H1 (cell line): ENCODE measurements at regions not wholly inside any gene's neighbourhood (a gene's known extent, or its start where the extent isn't known, plus 50 kb on each side); places are given as distances from the start of the nearest gene placed in this dataset.

Experiments used
- CTCF ChIA-PET: fragments of 300-600 bp; sonication (Branson Sonifier 250); formaldehyde crosslinking; loops from one replicate; lab custom pipeline; 2021; ENCODE audit not compliant: partially characterized antibody; lab: Charles Lee
- POLR2A ChIA-PET: fragments of 300-600 bp; sonication (Branson Sonifier 250); formaldehyde crosslinking; loops from one replicate; lab custom pipeline; 2021; ENCODE audit warnings: inconsistent platforms; ENCODE audit not compliant: partially characterized antibody; lab: Charles Lee
- DNase-seq, 2 experiments: peaks; one replicate each; pipeline versions ENCODE4 v3.0.0 to v3.0.0-alpha.2; 2010 to 2022; ENCODE audit warnings: low spot score in 2 of 2, low read depth in 1 of 2, mixed read lengths in 1 of 2
- FAIRE-seq: peaks from 2 replicates; lab custom pipeline; 2011; peaks lifted over from hg19 to GRCh38; lab: Jason Lieb, UNC
- H2AFZ ChIP-seq: 2 replicates; pipeline ENCODE4 v1.8.1; 2012; ENCODE audit warnings: low read length, inconsistent platforms
- H2AK5ac ChIP-seq: 2 replicates; pipeline ENCODE4 v1.6.1; 2013; ENCODE audit warnings: low read depth, low read length
- H2BK120ac ChIP-seq: replicated peaks from 2 replicates; pipeline ENCODE3; 2013; ENCODE audit warnings: low read depth, low read length, inconsistent platforms
- H2BK12ac ChIP-seq: 2 replicates; pipeline ENCODE4 v1.6.1; 2013; ENCODE audit warnings: low read depth, low read length
- H2BK15ac ChIP-seq: 2 replicates; pipeline ENCODE4 v1.6.1; 2013; ENCODE audit warnings: low read length
- H2BK20ac ChIP-seq: 2 replicates; pipeline ENCODE4 v1.6.1; 2013; ENCODE audit warnings: low read length
- H2BK5ac ChIP-seq: 2 replicates; pipeline ENCODE4 v1.6.1; 2013; ENCODE audit warnings: low read depth, low read length
- H3K14ac ChIP-seq: 2 replicates; pipeline ENCODE4 v1.6.1; 2013; ENCODE audit warnings: inconsistent platforms; ENCODE audit not compliant: insufficient read length
- H3K18ac ChIP-seq: 2 replicates; pipeline ENCODE4 v1.6.1; 2013; ENCODE audit warnings: low read length; ENCODE audit errors: extremely low read depth
- H3K23ac ChIP-seq: 2 replicates; pipeline ENCODE4 v1.6.1; 2013; ENCODE audit warnings: inconsistent platforms; ENCODE audit not compliant: insufficient read length
- H3K23me2 ChIP-seq: 2 replicates; pipeline ENCODE4 v1.6.1; 2013; ENCODE audit warnings: low read depth, low read length
- H3K27ac ChIP-seq: 2 replicates; pipeline ENCODE4 v1.6.1; 2011; ENCODE audit warnings: low read depth, low read length, inconsistent platforms
- H3K27me3 ChIP-seq, 4 experiments: replicated peaks in 1 of 4; 1 replicate in 1 of 4; 2 replicates in 3 of 4; pipeline versions ENCODE4 v1.6.1 to v1.8.1; 2011 to 2013; ENCODE audit warnings: low read length in 3 of 4, mild to moderate bottlenecking in 3 of 4, inconsistent platforms in 2 of 4, mixed read lengths in 2 of 4, moderate library complexity in 1 of 4; ENCODE audit not compliant: control insufficient read depth in 3 of 4, insufficient read depth in 3 of 4; ENCODE audit errors: extremely low read depth in 1 of 4
- H3K36me3 ChIP-seq, 4 experiments: 2 replicates each; pipeline versions ENCODE4 v1.6.1 to v1.8.1; 2011 to 2013; ENCODE audit warnings: mild to moderate bottlenecking in 4 of 4, low read length in 3 of 4, moderate library complexity in 2 of 4, control low read depth in 1 of 4, inconsistent platforms in 1 of 4; ENCODE audit not compliant: insufficient read depth in 4 of 4, control insufficient read depth in 2 of 4
- H3K4ac ChIP-seq: replicated peaks from 2 replicates; pipeline ENCODE3; 2013; ENCODE audit warnings: low read length, low read depth, mixed read lengths, inconsistent platforms; ENCODE audit not compliant: insufficient read length
- H3K4me1 ChIP-seq, 4 experiments: replicated peaks in 1 of 4; 1 replicate in 1 of 4; 2 replicates in 3 of 4; pipeline versions ENCODE4 v1.6.1 to v1.8.1; 2011 to 2013; ENCODE audit warnings: low read length in 3 of 4, inconsistent platforms in 2 of 4, mixed read lengths in 1 of 4; ENCODE audit not compliant: insufficient read depth in 4 of 4, control insufficient read depth in 3 of 4
- H3K4me2 ChIP-seq, 2 experiments: 2 replicates each; pipeline versions ENCODE4 v1.6.1 to v1.8.1; 2011 to 2013; ENCODE audit warnings: low read depth in 2 of 2, low read length in 2 of 2, control low read depth in 1 of 2, inconsistent platforms in 1 of 2, mild to moderate bottlenecking in 1 of 2; ENCODE audit not compliant: insufficient read depth in 1 of 2
- H3K4me3 ChIP-seq, 4 experiments: fragments of 200-600, 300-600 bp in 1 of 4; sonication (generic), shearing (Covaris generic), sonication (Bioruptor Twin) in 1 of 4; 2 replicates each; pipeline versions ENCODE4 v1.5.1 to v1.8.1; 2011 to 2016; ENCODE audit warnings: low read length in 4 of 4, low read depth in 3 of 4, control low read depth in 2 of 4, inconsistent platforms in 2 of 4, mild to moderate bottlenecking in 2 of 4, mixed read lengths in 1 of 4, moderate library complexity in 1 of 4; ENCODE audit not compliant: insufficient read depth in 2 of 4; ENCODE audit errors: extremely low read depth in 1 of 4
- H3K56ac ChIP-seq: replicated peaks from 2 replicates; pipeline ENCODE3; 2013; ENCODE audit warnings: low read depth, mild to moderate bottlenecking, mixed read lengths, low read length, inconsistent platforms; ENCODE audit not compliant: insufficient read length
- H3K79me1 ChIP-seq: 2 replicates; pipeline ENCODE4 v1.6.1; 2013; ENCODE audit warnings: low read depth, low read length, control low read depth
- H3K79me2 ChIP-seq, 2 experiments: 2 replicates each; pipeline versions ENCODE4 v1.6.1 to v1.8.1; 2012 to 2013; ENCODE audit warnings: low read length in 2 of 2, mild to moderate bottlenecking in 2 of 2, inconsistent platforms in 1 of 2; ENCODE audit not compliant: insufficient read depth in 2 of 2, control insufficient read depth in 1 of 2
- H3K9ac ChIP-seq, 4 experiments: replicated peaks in 1 of 4; 1 replicate in 1 of 4; 2 replicates in 3 of 4; pipeline versions ENCODE4 v1.6.1 to v1.8.1; 2011 to 2013; ENCODE audit warnings: low read depth in 3 of 4, low read length in 3 of 4, control low read depth in 2 of 4, mild to moderate bottlenecking in 2 of 4, moderate library complexity in 2 of 4, inconsistent platforms in 1 of 4; ENCODE audit errors: extremely low read depth in 1 of 4
- H3K9me3 ChIP-seq, 2 experiments: 2 replicates each; pipeline versions ENCODE4 v1.6.1 to v1.8.1; 2012 to 2013; ENCODE audit warnings: mild to moderate bottlenecking in 2 of 2, moderate library complexity in 2 of 2, control low read depth in 1 of 2, inconsistent platforms in 1 of 2, low read depth in 1 of 2, low read length in 1 of 2, mixed read lengths in 1 of 2; ENCODE audit not compliant: insufficient read depth in 2 of 2
- H4K20me1 ChIP-seq, 2 experiments: replicated peaks in 1 of 2; 2 replicates each; pipeline versions ENCODE3 to v1.8.1; 2011 to 2013; ENCODE audit warnings: inconsistent platforms in 2 of 2, low read length in 2 of 2, mild to moderate bottlenecking in 1 of 2; ENCODE audit not compliant: insufficient read depth in 2 of 2, control insufficient read depth in 1 of 2
- H4K5ac ChIP-seq: 2 replicates; pipeline ENCODE4 v1.6.1; 2013; ENCODE audit warnings: low read length, low read depth, mixed read lengths, inconsistent platforms; ENCODE audit not compliant: insufficient read length
- H4K8ac ChIP-seq: 2 replicates; pipeline ENCODE4 v1.8.0; 2013; ENCODE audit warnings: mild to moderate bottlenecking, moderate library complexity, low read length, inconsistent platforms; ENCODE audit not compliant: insufficient read depth; ENCODE audit errors: extremely low read depth
- H4K91ac ChIP-seq: replicated peaks from 2 replicates; pipeline ENCODE3; 2013; ENCODE audit warnings: low read length, mixed read lengths, inconsistent platforms; ENCODE audit not compliant: insufficient read length
- CTBP2 ChIP-seq: IDR thresholded peaks from 2 replicates; pipeline ENCODE4 v1.7.0; 2011; ENCODE audit warnings: borderline replicate concordance, mild to moderate bottlenecking, moderate library complexity, mixed read lengths, low read length; ENCODE audit not compliant: insufficient read depth, insufficient read length
- KDM1A ChIP-seq: fragments of 200-600, 300-600 bp; sonication (generic); IDR thresholded peaks from 2 replicates; pipeline ENCODE4 v1.7.1; 2016; ENCODE audit warnings: mild to moderate bottlenecking, low read length, borderline replicate concordance
- MAFK ChIP-seq: IDR thresholded peaks from 2 replicates; pipeline ENCODE4 v1.6.1; 2012; ENCODE audit warnings: low read depth, mild to moderate bottlenecking, improper control_type of control experiment, low read length
- SP1 ChIP-seq: IDR thresholded peaks from 2 replicates; pipeline ENCODE4 v1.6.1; 2011; ENCODE audit warnings: low read depth, low read length
- WGBS, 2 experiments: shearing (Covaris generic) in 1 of 2; methylation state at CpG; one replicate each; pipeline versions ENCODE4 v1.1.6 to v1.1.7; 2013 to 2015; ENCODE audit warnings: low lambda C conversion rate in 2 of 2, mixed read lengths in 2 of 2, inconsistent platforms in 1 of 2, low coverage in 1 of 2, missing lambda C conversion rate in 1 of 2; ENCODE audit not compliant: insufficient replicate concordance in 2 of 2, insufficient coverage in 1 of 2, insufficient read length in 1 of 2; ENCODE audit errors: extremely low coverage in 1 of 2, missing lambda C conversion rate in 1 of 2; 5-methylcytosine and 5-hydroxymethylcytosine counted together

GRCh38 chr16:59163371-59164055 lies 429.4 kb upstream of the GOT2 start:
- no peak for TF ChIP-seq SP1
- TF ChIP-seq KDM1A = no peak
- TF ChIP-seq CTBP2 = no peak
- TF ChIP-seq MAFK = no peak
- Histone ChIP-seq H3K18ac (no peak overlapping the region), H3K4me2 (no peak overlapping the region), H3K79me2 (no peaks in the 10 kb centered on the region), H2BK15ac (no peak overlapping the region), H4K20me1 (no peaks in the 10 kb centered on the region), H2AFZ (no peak overlapping the region), H2BK5ac (no peak overlapping the region), H4K91ac (no peak overlapping the region), H4K5ac (no peak overlapping the region), H3K14ac (no peak overlapping the region), H3K9ac (no peak overlapping the region), H3K23ac (no peak overlapping the region), H3K27me3 (no peaks in the 10 kb centered on the region), H3K4me1 (peaks cover 0 to 8% (median 5%) of the 10 kb centered on the region in 4 experiments; a peak in 3 of 7 replicates), H3K9me3 (no peaks in the 10 kb centered on the region), H4K8ac (no peak overlapping the region), H2AK5ac (no peak overlapping the region), H3K56ac (no peak overlapping the region), H3K4me3 (no peak overlapping the region), H3K23me2 (no peaks in the 10 kb centered on the region), H3K27ac (no peak overlapping the region), H3K36me3 (no peaks in the 10 kb centered on the region), H2BK20ac (no peak overlapping the region), H3K4ac (no peak overlapping the region), H3K79me1 (no peaks in the 10 kb centered on the region), H2BK12ac (no peak overlapping the region), H2BK120ac (no peak overlapping the region)
- WGBS, 2 experiments = 87% methylated on average over 3 of the region's 3 CpGs; no CpG with 5 or more reads in 1 of the 2 experiments
- POLR2A ChIA-PET = no interaction called here
- CTCF ChIA-PET = interaction anchor here (1.4 kb wide), 1 partner anchor 13 kb away, joined by 3 read pairs; no protein-coding TSS in a partner anchor
- FAIRE-seq = no peak
- DNase-seq = no peak
